Uterus (tissue), 2 donors: ENCODE measurements at regions not wholly inside any gene's neighbourhood (a gene's known extent, or its start where the extent isn't known, plus 50 kb on each side); places are given as distances from the start of the nearest gene placed in this dataset.

Experiments
- CTCF ChIP-seq, 4 experiments: fragments of 200-600 bp in 2 of 4; fragments of 450-650 bp in 2 of 4; sonication (generic) in 2 of 4; IDR thresholded peaks; one replicate each; pipeline ENCODE4 v1.5.1; 2016 to 2019; ENCODE audit warnings: antibody characterized with exemption in 4 of 4, mild to moderate bottlenecking in 2 of 4, moderate library complexity in 1 of 4
- POLR2A ChIP-seq, 2 donors: fragments of 450-650 bp; IDR thresholded peaks; one replicate each; pipeline ENCODE4 v1.6.1; 2016; ENCODE audit warnings: antibody characterized with exemption in 2 of 2, mild to moderate bottlenecking in 1 of 2, moderate library complexity in 1 of 2

GRCh38 chr2:22821458-22821857, 563.5 kb upstream of the KLHL29 start:
- TF ChIP-seq CTCF (IDR thresholded peaks at IDR 0.05): no peak
- TF ChIP-seq POLR2A (IDR thresholded peaks at IDR 0.05): no peak
